ENCODE measurements at regions not wholly inside any gene's neighbourhood (a gene's known extent, or its start where the extent isn't known, plus 50 kb on each side); places are given as distances from the start of the nearest gene placed in this dataset.
A peak's percentile ranks its signal among the peaks of the same experiment; 100 is the strongest.
"Not testable (repeated sequence)": the region's sequence is repeated elsewhere in the genome, so short reads cannot be mapped to it uniquely, and the experiment has no call there.

GRCh38 chr11:116042146-116042545 lies 537.9 kb upstream of the CADM1 start:
- in situ Hi-C loops (cut with MboI; ENCODE audit: low pct_unique_long_range_greater_than_20kb, low sequenced_read_pairs, unreplicated experiment): no loop called here
- no peak for DNase-seq (ENCODE audit: low spot score)
- no peak for TF ChIP-seq CTCF (IDR thresholded peaks at IDR 0.05; ENCODE audit: extremely low read depth, insufficient read depth, missing control alignments)

DNA sequence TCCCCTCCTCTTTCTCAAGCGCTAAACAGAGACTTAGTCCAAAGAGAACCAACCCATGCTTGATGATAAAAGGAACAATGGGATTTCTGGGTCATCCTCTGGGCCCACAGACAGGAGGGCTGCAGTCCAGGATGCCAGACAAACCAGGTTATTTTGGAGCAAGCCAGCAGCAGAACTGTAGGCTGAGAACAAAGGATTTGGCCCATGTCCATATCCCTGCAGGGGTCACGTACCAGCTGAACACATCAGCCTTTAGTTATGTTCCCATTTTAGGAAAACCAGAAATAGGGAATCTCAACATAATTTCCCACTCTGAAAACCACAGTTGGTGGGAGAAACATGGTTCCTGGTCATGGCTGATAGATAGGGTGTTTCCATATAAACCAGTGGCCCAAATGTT lies 533.6 kb upstream of the CADM1 start:
- DNase-seq (ENCODE audit: low spot score): peak; percentile 1
- in situ Hi-C loops (cut with MboI; ENCODE audit: low pct_unique_long_range_greater_than_20kb, low sequenced_read_pairs, unreplicated experiment): no loop called here
- TF ChIP-seq CTCF (IDR thresholded peaks at IDR 0.05; ENCODE audit: extremely low read depth, insufficient read depth, missing control alignments): no peak

- TF ChIP-seq CTCF (IDR thresholded peaks at IDR 0.05; ENCODE audit: extremely low read depth, insufficient read depth, missing control alignments): no peak
- peak; percentile 0 for DNase-seq (ENCODE audit: low spot score)
- in situ Hi-C loops (cut with MboI; ENCODE audit: low pct_unique_long_range_greater_than_20kb, low sequenced_read_pairs, unreplicated experiment): no loop called here
These were observed 531.8 kb upstream of the CADM1 start for GRCh38 chr11:116035977-116036376.

DNA sequence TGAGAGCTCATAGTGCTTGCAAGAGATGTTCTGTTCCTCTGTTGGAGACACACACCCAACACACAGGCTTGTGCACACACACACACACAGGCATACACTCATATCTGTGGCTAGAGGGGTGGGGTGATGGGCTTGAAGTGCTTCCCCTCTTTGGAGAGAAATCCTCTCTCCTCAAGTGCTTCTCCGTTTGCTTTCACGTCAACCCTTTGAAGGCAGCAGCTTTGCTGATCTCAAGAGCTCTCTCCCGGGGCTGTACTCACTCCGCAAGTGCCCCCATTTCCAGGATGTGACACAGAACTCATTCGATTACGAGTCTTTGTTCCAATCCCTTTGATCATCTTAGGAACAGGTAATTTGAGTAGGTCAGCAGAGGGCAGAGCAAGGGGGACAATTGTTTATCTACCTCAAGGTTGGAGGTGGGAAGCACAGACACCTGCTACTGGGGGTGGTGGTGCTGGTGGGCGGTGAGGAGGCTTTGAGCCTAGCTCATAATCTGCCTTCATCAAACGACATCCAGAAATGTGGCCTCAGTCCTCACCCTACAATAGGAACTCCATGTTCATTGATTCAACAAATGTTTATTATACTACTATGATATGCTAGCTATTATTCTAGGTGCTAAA lies 529.8 kb upstream of the CADM1 start:
- DNase-seq (ENCODE audit: low spot score): peak; percentile 4
- no peak for TF ChIP-seq CTCF (IDR thresholded peaks at IDR 0.05; ENCODE audit: extremely low read depth, insufficient read depth, missing control alignments)
- in situ Hi-C loops (cut with MboI; ENCODE audit: low pct_unique_long_range_greater_than_20kb, low sequenced_read_pairs, unreplicated experiment): no loop called here

- TF ChIP-seq CTCF (IDR thresholded peaks at IDR 0.05; ENCODE audit: extremely low read depth, insufficient read depth, missing control alignments): no peak
- in situ Hi-C loops (cut with MboI; ENCODE audit: low pct_unique_long_range_greater_than_20kb, low sequenced_read_pairs, unreplicated experiment): no loop called here
- DNase-seq (ENCODE audit: low spot score): peak; percentile 14
These were observed 526.6 kb upstream of the CADM1 start for GRCh38 chr11:116030697-116031331.

GRCh38 chr11:116028506-116028905 lies 524.3 kb upstream of the CADM1 start:
- in situ Hi-C loops (cut with MboI; ENCODE audit: low pct_unique_long_range_greater_than_20kb, low sequenced_read_pairs, unreplicated experiment); DNase-seq (ENCODE audit: low spot score): not testable (repeated sequence)

- no peak for DNase-seq (ENCODE audit: low spot score)
- no peak for TF ChIP-seq CTCF (IDR thresholded peaks at IDR 0.05; ENCODE audit: extremely low read depth, insufficient read depth, missing control alignments)
- in situ Hi-C loops (cut with MboI; ENCODE audit: low pct_unique_long_range_greater_than_20kb, low sequenced_read_pairs, unreplicated experiment): no loop called here
These were observed 495.2 kb upstream of the CADM1 start for GRCh38 chr11:115999437-115999836.

All from GM13977 (cell line).